Effector memory CD8-positive, alpha-beta T cell (primary cell): ENCODE measurements at regions not wholly inside any gene's neighbourhood (a gene's known extent, or its start where the extent isn't known, plus 50 kb on each side); places are given as distances from the start of the nearest gene placed in this dataset.
"Not testable (repeated sequence)": the region's sequence is repeated elsewhere in the genome, so short reads cannot be mapped to it uniquely, and the experiment has no call there.

Experiments
- ATAC-seq: fragments of 150-1000 bp; cut with Tn5 transposase; replicated peaks from 2 replicates; pipeline ENCODE4 v1.10.0; 2021; ENCODE audit warnings: mild to moderate bottlenecking, moderate library complexity
- DNase-seq, 3 experiments: peaks; one replicate each; pipeline ENCODE4 v3.0.0; 2021
- H3K27ac Mint-ChIP-seq, 2 donors: one replicate each; pipeline ENCODE4 v1.8.0; 2022; ENCODE audit warnings: mild to moderate bottlenecking in 2 of 2, mixed read lengths in 2 of 2, moderate library complexity in 2 of 2
- H3K27me3 Mint-ChIP-seq, 2 donors: one replicate each; pipeline ENCODE4 v1.8.0; 2022; ENCODE audit warnings: mixed read lengths in 2 of 2
- H3K36me3 Mint-ChIP-seq: one replicate; pipeline ENCODE4 v1.8.0; 2022; ENCODE audit warnings: mild to moderate bottlenecking, moderate library complexity, mixed read lengths; ENCODE audit not compliant: insufficient read depth
- H3K4me1 Mint-ChIP-seq, 2 donors: one replicate each; pipeline ENCODE4 v1.8.0; 2022; ENCODE audit warnings: low read depth in 2 of 2, mixed read lengths in 2 of 2
- H3K4me3 Mint-ChIP-seq, 2 donors: one replicate each; pipeline ENCODE4 v1.8.0; 2022; ENCODE audit warnings: mild to moderate bottlenecking in 2 of 2, mixed read lengths in 2 of 2, moderate library complexity in 2 of 2
- H3K9me3 Mint-ChIP-seq, 2 donors: one replicate each; pipeline ENCODE4 v1.8.0; 2022; ENCODE audit warnings: mixed read lengths in 2 of 2

DNA sequence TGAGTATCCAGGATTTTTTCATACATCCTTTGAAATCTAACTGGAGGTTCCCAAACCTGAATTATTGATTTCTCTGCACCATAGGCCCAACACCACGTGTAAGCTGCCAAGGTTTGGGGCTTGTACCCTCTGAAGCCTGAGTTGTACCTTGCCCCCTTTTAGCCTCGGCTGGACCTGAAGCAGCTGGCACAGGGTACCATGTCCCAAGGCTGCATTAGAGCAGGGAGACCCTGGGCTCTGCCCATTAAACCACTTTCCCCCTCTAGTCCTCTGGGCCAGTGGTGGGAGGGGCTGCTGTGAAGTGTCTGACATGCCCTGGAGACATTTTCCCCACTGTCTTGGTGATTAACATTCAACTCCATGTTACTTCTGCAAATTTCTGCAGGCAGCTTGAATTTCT lies 532.9 kb upstream of the NUDT12 start:
- H3K9me3 Mint-ChIP-seq: peaks cover 7 to 12% of the 10 kb centered on the region in 2 donors
- no peak for ATAC-seq
- no peak for DNase-seq
- H3K36me3 Mint-ChIP-seq: no peaks in the 10 kb centered on the region
- no peaks in the 10 kb centered on the region for H3K4me1 Mint-ChIP-seq
- no peaks in the 10 kb centered on the region for H3K27me3 Mint-ChIP-seq
- no peak overlapping the region for H3K27ac Mint-ChIP-seq
- H3K4me3 Mint-ChIP-seq: no peak overlapping the region

DNA sequence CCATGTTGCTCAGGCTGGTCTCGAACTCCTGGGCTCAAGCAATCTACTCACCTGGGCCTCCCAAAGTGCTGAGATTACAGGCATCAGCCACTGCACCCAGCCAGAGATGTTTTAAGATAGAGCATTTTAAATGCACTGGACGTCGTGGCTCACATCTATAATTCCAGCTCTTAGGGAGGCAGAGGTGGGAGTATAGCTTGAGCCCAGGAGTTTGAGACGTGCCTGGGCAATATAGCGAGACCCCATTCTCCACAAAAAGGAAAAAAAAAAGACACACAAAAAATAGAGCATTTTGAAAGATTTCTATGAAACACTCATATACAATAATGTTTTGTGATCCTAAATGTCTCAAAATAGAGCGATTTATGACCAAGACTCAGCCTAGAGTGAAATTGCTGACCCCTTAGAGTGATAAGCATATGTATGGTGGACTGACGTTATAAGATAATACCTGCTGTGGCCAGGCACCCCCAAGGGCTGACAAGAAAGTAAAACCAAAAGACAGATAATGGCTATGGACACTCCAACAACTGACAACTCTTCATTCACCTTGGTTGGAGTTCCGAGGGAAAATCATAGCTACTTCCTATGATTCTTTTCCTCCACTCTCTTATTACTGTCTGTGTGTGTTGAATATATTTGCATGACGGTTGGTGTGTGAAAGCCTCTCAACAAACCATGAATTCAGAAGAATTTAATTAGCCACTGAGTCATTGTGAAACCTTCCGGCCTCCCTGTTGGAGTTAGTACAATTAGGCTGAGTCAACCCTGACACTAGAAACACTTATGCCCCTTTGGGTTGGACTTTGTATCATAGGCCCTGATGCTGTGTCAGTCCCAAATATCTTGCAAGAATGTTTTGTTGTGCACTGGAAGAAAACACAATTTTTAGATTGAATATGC lies 526.5 kb upstream of the NUDT12 start:
- no peak overlapping the region for H3K4me3 Mint-ChIP-seq
- ATAC-seq: no peak

DNA sequence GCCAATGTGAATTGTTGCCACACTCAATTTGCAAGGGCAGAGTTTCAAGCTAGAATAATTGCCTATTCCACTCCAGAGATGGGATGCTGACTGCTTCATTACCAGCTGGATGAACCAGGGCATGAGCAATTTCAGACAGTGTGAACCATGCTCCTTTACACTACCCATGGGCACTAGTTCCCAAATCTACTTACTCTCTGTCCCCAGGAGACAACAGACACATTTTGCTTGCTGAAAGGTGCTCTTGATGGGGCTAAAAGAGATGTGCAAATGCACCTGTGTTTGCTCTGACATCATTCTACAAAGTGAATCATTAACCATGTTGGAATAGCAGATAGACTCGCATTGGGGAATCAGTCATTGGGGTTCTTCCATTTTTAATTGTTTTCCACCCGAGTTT lies 522.3 kb upstream of the NUDT12 start:
- no peak for DNase-seq
- Mint-ChIP-seq H3K4me1 (no peaks in the 10 kb centered on the region), H3K27ac (no peak overlapping the region), H3K4me3 (no peak overlapping the region), H3K9me3 (peaks cover 9 to 18% of the 10 kb centered on the region in 2 donors), H3K27me3 (no peaks in the 10 kb centered on the region), H3K36me3 (no peaks in the 10 kb centered on the region)
- ATAC-seq: no peak

More for the DNA sequence above, 526.5 kb upstream of the NUDT12 start:
- peaks cover 9 to 11% of the 10 kb centered on the region in 2 donors for H3K9me3 Mint-ChIP-seq
- no peaks in the 10 kb centered on the region for H3K36me3 Mint-ChIP-seq
- H3K27ac Mint-ChIP-seq: no peak overlapping the region
- no peaks in the 10 kb centered on the region for H3K27me3 Mint-ChIP-seq
- H3K4me1 Mint-ChIP-seq: no peaks in the 10 kb centered on the region
- no peak for DNase-seq

DNA sequence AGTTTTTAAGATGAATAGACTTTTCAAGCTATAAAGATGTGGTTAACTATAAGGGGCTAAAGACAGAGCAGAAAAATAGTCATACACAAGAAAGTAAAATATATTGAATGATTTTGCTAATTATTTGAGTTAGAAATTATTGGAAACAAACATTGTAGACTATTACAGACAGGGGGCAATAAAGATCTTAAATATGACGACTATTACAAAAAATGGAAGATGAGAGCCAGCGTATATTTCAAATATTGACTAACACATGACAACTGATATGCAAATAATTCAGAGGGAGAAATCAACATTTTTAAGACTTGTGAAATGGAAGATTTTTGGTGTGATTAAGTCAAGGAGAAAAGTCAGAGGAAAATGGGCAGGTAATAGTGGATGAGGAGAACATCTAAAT lies 520.2 kb upstream of the NUDT12 start:
- Mint-ChIP-seq H3K9me3 (peaks cover 1 to 13% of the 10 kb centered on the region in 2 donors), H3K4me3 (no peak overlapping the region), H3K4me1 (no peaks in the 10 kb centered on the region), H3K36me3 (no peaks in the 10 kb centered on the region), H3K27me3 (no peaks in the 10 kb centered on the region), H3K27ac (no peak overlapping the region)
- ATAC-seq (no peak), DNase-seq (no peak)

DNA sequence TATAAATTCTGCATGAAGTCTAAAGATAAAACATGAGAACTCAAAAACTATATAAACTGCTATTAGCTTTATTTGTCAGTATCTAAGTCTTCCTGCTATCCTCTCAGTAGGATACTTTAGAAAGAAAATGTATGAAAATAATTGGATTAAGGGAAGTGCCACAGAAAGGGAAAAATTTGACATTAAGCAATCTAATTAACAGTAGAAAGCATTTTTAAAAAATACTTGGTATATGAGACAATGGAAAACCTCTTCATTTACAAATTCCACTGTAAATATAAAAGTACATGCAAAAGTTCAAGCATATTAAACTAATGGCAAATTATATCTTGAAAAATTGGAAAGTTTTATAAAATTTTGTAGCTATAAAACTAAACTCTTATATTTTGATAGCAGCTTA lies 518.6 kb upstream of the NUDT12 start:
- DNase-seq (no peak), ATAC-seq (no peak)
- H3K27ac Mint-ChIP-seq: no peak overlapping the region
- no peaks in the 10 kb centered on the region for H3K4me1 Mint-ChIP-seq
- H3K4me3 Mint-ChIP-seq: no peak overlapping the region
- peaks cover 0 to 7% of the 10 kb centered on the region in 2 donors for H3K9me3 Mint-ChIP-seq
- H3K27me3 Mint-ChIP-seq: no peaks in the 10 kb centered on the region
- no peaks in the 10 kb centered on the region for H3K36me3 Mint-ChIP-seq

DNA sequence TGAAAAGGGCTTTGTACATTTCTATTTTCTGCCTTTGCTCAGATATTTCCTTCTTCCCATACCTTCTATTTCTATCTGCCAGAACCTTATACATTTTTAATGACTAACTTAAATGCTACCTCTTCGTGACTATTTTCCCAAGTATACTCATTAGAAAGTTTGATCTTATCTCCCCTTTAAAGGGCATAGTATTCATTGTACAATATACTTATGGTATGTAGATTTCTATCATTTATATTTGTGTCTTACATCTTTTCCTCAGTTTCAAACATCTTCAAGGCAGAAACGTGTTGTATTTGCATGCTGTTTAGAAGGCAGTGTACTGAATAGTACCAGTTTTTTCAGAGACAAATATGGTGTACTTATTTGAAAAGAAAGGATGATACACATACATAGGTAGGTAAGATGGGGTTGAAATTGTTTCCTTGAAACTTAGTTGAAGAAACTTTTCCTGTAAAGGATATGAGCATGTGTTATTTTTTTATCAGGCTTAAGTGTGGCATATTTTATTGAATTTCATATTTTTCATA lies 518.1 kb upstream of the NUDT12 start:
- Mint-ChIP-seq H3K4me1 (no peaks in the 10 kb centered on the region), H3K9me3 (peaks cover 0 to 7% of the 10 kb centered on the region in 2 donors), H3K27me3 (no peaks in the 10 kb centered on the region), H3K27ac (no peak overlapping the region), H3K4me3 (no peak overlapping the region), H3K36me3 (no peaks in the 10 kb centered on the region)
- no peak for DNase-seq
- ATAC-seq: no peak

DNA sequence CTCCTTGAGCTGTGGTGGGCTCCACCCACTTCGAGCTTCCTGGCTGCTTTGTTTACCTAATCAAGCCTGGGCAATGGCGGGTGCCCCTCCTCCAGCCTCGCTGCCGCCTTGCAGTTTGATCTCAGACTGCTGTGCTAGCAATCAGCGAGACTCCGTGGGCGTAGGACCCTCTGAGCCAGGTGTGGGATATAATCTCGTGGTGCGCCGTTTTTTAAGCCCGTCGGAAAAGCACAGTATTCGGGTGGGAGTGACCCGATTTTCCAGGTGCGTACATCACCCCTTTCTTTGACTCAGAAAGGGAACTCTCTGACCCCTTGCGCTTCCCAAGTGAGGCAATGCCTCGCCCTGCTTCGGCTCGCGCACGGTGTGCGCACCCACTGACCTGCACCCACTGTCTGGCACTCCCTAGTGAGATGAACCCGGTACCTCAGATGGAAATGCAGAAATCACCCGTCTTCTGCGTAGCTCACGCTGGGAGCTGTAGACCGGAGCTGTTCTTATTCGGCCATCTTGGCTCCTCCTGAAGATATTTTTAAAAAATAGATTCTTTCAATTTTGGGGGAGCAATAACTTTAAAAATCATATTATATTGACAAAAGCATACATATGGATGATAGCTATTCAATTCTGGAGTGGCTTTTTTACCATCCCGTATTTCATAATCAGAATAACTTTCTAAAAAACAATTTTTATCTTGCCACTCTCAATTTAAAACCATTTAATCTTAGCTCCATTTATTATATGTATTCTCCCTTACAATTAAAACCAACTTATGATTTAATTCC lies 517.5 kb upstream of the NUDT12 start:
- not testable (repeated sequence) for H3K27ac Mint-ChIP-seq, H3K9me3 Mint-ChIP-seq, H3K27me3 Mint-ChIP-seq, H3K4me3 Mint-ChIP-seq, DNase-seq, H3K36me3 Mint-ChIP-seq, H3K4me1 Mint-ChIP-seq, ATAC-seq

DNA sequence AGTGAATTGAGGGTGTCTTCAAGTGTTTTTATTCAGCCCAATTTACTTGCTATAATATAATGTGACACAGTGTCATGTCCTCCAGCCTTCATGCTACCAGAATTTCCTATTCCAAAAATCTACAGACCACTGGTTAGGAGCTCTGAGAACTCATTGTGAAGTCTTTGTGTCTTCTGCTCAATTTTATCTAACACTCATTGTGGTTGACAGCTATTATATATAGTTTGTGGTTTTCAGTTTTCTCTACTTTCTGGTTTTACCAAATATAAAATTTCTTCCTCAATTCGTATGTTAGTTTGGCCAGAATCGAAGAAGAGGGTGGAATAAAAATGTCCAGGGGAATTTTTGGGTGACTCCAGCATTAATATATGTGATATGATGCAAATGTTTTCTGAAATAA lies 509.3 kb upstream of the NUDT12 start:
- Mint-ChIP-seq H3K27ac (no peak overlapping the region), H3K4me3 (no peak overlapping the region), H3K4me1 (no peaks in the 10 kb centered on the region), H3K36me3 (no peaks in the 10 kb centered on the region), H3K27me3 (no peaks in the 10 kb centered on the region), H3K9me3 (peaks cover 4 to 16% of the 10 kb centered on the region in 2 donors)
- no peak for DNase-seq
- no peak for ATAC-seq

DNA sequence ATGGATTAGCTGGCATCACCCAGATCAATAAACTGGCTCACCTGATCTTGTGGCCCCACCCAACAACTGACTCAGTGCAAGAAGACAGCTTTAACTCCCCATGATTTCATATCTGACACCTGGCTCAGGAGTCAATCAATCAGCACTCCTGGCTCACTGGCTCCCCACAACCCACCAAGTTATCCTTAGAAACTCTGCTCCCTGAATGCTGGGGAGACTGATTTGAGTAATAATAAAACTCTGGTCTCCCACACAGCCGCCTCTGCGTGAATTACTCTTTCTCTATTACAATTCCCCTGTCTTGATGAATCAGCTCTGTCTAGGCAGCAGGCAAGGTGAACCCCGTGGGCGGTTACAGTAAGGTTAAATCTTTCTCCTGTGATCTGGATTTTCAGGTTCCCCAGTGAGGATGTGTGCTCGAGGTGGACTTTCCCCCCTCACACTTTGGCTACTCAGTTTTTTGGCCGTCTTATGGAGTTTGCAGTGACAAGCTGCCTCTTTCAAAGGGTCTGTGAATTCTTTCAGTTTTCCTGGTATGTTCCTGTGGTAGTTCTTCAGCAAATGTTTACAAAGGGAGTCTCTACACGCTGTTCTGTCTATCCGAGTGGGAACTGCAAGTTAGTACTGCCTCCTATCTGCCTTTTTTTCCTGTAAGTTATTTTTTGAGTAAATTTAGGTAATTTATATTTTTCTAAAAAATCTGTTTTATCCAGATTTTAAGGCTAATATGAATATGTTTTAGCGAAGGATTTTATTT lies 500.2 kb upstream of the NUDT12 start:
- no peak overlapping the region for H3K27ac Mint-ChIP-seq
- no peak for DNase-seq
- no peaks in the 10 kb centered on the region for H3K27me3 Mint-ChIP-seq
- ATAC-seq: no peak
- no peaks in the 10 kb centered on the region for H3K4me1 Mint-ChIP-seq
- no peaks in the 10 kb centered on the region for H3K36me3 Mint-ChIP-seq
- H3K9me3 Mint-ChIP-seq: peaks cover 8% of the 10 kb centered on the region in 2 donors
- no peak overlapping the region for H3K4me3 Mint-ChIP-seq

DNA sequence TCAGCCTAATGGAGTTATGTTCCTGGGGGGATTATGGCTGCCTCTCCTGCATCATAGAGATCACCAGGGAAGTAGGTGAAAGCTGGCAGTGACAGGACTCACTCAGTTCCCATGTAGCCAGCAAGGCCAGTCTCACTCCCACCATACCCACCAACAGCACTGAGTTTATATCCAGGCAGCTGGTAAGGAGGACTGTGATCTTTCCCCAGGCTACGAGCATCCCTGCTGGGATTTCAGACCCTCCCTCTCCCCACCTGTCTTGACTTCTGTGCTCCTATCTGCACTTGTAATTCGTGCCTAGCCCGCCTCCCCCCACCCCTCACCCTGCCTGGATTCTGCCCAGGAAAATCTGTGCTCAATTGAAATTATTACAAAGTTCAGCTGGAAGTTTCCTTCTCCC lies 499.1 kb upstream of the NUDT12 start:
- ATAC-seq: no peak
- H3K27ac Mint-ChIP-seq: no peak overlapping the region
- H3K9me3 Mint-ChIP-seq: peaks cover 8% of the 10 kb centered on the region in 2 donors

DNA sequence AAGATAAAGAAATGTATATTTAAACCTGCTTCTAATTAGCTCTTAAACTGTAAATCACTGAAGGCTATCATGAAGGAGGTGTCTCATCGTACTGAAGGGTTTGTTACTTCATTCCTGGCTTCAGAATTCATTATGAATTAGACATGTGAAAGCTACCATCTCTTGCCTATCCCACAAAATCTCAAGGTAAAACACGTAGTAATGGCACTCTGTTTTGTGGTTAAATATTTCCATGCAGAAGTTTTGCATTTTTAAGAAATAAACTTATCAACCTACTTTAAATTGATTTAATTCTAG lies 490.7 kb upstream of the NUDT12 start:
- Mint-ChIP-seq H3K4me3 (no peak overlapping the region), H3K4me1 (no peaks in the 10 kb centered on the region), H3K9me3 (peaks cover 3 to 5% of the 10 kb centered on the region in 2 donors), H3K27me3 (no peaks in the 10 kb centered on the region), H3K27ac (no peak overlapping the region), H3K36me3 (peaks cover 3% of the 10 kb centered on the region)
- DNase-seq (no peak), ATAC-seq (no peak)

More for the DNA sequence above, 499.1 kb upstream of the NUDT12 start:
- peaks cover 1% of the 10 kb centered on the region for H3K36me3 Mint-ChIP-seq
- no peaks in the 10 kb centered on the region for H3K4me1 Mint-ChIP-seq
- no peak overlapping the region for H3K4me3 Mint-ChIP-seq
- DNase-seq: no peak
- no peaks in the 10 kb centered on the region for H3K27me3 Mint-ChIP-seq

DNA sequence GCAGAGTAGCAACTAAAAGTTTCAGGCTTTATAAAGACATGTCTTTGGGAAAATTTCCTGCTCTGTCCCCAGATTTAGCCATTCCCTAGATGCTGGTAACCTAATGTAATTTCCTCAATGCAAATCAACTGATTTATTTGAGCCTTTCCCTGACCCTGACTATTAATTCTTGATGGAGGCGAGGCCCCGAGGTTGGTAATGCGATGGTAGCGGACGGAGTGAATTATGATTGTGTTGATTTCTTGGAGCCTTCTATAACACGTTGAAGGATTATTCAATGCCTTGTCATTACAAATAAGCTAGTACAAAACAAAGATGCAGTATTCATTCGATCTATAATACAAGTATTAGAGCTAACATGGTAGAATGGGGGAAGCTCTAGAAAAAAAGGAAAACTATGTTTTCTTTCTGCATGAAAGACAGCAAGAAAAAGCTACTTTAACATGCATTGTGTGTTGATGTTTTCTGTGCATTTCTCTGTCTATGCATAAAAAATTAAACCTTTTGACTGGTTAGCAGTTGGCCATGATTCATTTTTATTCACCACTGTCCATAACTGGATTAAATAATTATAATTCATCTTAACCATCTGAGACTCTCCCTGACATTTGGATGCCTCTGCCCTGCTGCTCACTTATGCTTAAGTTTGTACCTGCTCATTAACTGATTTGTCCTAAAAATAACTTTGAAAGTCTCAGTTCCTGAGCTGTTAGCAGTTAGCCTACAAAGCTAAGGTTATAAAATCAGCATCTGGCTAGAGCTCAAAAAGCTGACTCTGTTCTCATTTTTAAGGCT lies 490.2 kb upstream of the NUDT12 start:
- ATAC-seq (no peak), DNase-seq (no peak)
- Mint-ChIP-seq H3K27ac (no peak overlapping the region), H3K9me3 (peaks cover 0 to 4% of the 10 kb centered on the region in 2 donors), H3K4me3 (no peak overlapping the region), H3K27me3 (no peaks in the 10 kb centered on the region), H3K36me3 (peaks cover 3% of the 10 kb centered on the region), H3K4me1 (no peaks in the 10 kb centered on the region)

DNA sequence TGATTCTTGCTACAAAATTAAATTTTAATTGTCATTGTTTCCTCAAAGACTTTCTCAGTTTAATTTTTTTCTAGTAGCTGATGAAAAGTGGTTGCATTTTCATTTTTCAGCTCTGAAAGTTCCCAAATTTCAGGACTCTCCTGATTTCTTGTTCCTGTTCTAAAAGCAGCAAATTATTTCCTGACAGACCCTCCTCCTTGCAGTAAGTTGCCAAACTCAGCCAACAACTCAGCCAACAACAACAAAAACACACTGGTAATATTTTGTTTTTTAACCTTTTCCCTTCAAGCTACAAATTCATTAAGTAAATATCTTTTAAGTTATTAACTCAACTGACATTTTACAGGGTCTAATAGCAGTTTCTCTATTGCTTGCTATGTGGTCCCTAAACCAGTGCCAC lies 487.8 kb upstream of the NUDT12 start:
- peaks cover 0 to 6% of the 10 kb centered on the region in 2 donors for H3K9me3 Mint-ChIP-seq
- H3K4me1 Mint-ChIP-seq: no peaks in the 10 kb centered on the region
- no peak overlapping the region for H3K4me3 Mint-ChIP-seq
- ATAC-seq: no peak
- no peak overlapping the region for H3K27ac Mint-ChIP-seq
- no peak for DNase-seq
- no peaks in the 10 kb centered on the region for H3K36me3 Mint-ChIP-seq
- no peaks in the 10 kb centered on the region for H3K27me3 Mint-ChIP-seq
